Neural cell (in vitro differentiated cells): ENCODE measurements at regions not wholly inside any gene's neighbourhood (a gene's known extent, or its start where the extent isn't known, plus 50 kb on each side); places are given as distances from the start of the nearest gene placed in this dataset.

Experiments
- CTCF ChIP-seq: fragments of 450-650 bp; IDR thresholded peaks from 2 replicates; pipeline ENCODE4 v1.5.1; 2014; ENCODE audit warnings: antibody characterized with exemption, mild to moderate bottlenecking, moderate library complexity; ENCODE audit not compliant: poor library complexity, severe bottlenecking
- EZH2 ChIP-seq: fragments of 200-600, 300-800 bp; shearing (Covaris generic), sonication (generic); IDR thresholded peaks from 2 replicates; pipeline ENCODE4 v1.6.1; 2014; ENCODE audit warnings: antibody characterized with exemption, low read length, borderline replicate concordance, mild to moderate bottlenecking; ENCODE audit not compliant: insufficient read depth, poor library complexity, severe bottlenecking

DNA sequence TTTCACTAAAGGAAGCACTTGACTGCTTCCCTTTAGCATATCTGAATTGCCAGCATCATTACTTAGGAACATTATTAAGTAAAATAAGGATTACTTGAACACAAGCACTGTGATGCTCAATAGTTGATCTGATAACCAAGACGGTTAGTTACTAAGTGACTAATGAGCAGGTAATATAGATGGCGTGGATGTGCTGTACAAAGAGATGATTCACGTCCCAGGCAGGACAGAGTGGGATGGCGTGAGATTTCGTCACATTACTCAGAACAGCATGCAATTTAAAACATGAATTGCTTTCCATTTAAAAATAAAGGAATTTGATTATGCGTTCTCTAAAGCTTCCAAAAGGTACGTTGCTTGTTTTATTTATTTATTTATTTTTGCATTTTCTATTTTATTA is 240.0 kb upstream of the ARHGEF26 start:
- no peak for TF ChIP-seq CTCF
- TF ChIP-seq EZH2, result no peak
